Uterus (tissue), 3 donors: ENCODE measurements at regions not wholly inside any gene's neighbourhood (a gene's known extent, or its start where the extent isn't known, plus 50 kb on each side); places are given as distances from the start of the nearest gene placed in this dataset.
"Not testable (repeated sequence)": the region's sequence is repeated elsewhere in the genome, so short reads cannot be mapped to it uniquely, and the experiment has no call there.

Experiments used
- DNase-seq, 2 donors: peaks; one replicate each; pipeline ENCODE4 v3.0.0-alpha.2; 2019 to 2020
- H3K27ac ChIP-seq, 2 donors: fragments of 200-600 bp; sonication (generic); 1 replicate in 1 of 2; 2 replicates in 1 of 2; pipeline ENCODE4 v1.5.1; 2016 to 2018
- H3K27me3 ChIP-seq, 2 donors: fragments of 200-600 bp; sonication (generic); one replicate each; pipeline ENCODE4 v1.5.1; 2018 to 2019; ENCODE audit warnings: control low read depth in 1 of 2
- H3K36me3 ChIP-seq, 2 donors: fragments of 200-600 bp; sonication (generic); one replicate each; pipeline ENCODE4 v1.5.1; 2019; ENCODE audit warnings: control low read depth in 1 of 2
- H3K4me1 ChIP-seq, 2 donors: fragments of 200-600 bp; sonication (generic); one replicate each; pipeline ENCODE4 v1.5.1; 2018 to 2019; ENCODE audit warnings: control low read depth in 1 of 2
- H3K4me3 ChIP-seq, 2 donors: fragments of 200-600 bp; sonication (generic); 1 replicate in 1 of 2; 2 replicates in 1 of 2; pipeline ENCODE4 v1.5.1; 2018 to 2019; ENCODE audit warnings: mild to moderate bottlenecking in 1 of 2
- H3K9me3 ChIP-seq, 2 donors: fragments of 200-600 bp; sonication (generic); one replicate each; pipeline ENCODE4 v1.5.1; 2019; ENCODE audit warnings: control low read depth in 1 of 2
- POLR2A ChIP-seq, 2 donors: fragments of 450-650 bp; IDR thresholded peaks; one replicate each; pipeline ENCODE4 v1.6.1; 2016; ENCODE audit warnings: antibody characterized with exemption in 2 of 2, mild to moderate bottlenecking in 1 of 2, moderate library complexity in 1 of 2
- intact Hi-C: fragments of 100-400 bp; cut with DNase I; formaldehyde crosslinking; loops from one replicate; pipeline ENCODE4 v1.15.1; 2023; ENCODE audit warnings: low total_unique reads
- TF ChIP-seq, protein P1 (sequence below), 4 experiments: fragments of 200-600 bp in 2 of 4; fragments of 450-650 bp in 2 of 4; sonication (generic) in 2 of 4; IDR thresholded peaks; one replicate each; pipeline ENCODE4 v1.5.1; 2016 to 2019; ENCODE audit warnings: antibody characterized with exemption in 4 of 4, mild to moderate bottlenecking in 2 of 4, moderate library complexity in 1 of 4
- donor health status: DM: yes; HTN: yes; CAD: no.

DNA sequence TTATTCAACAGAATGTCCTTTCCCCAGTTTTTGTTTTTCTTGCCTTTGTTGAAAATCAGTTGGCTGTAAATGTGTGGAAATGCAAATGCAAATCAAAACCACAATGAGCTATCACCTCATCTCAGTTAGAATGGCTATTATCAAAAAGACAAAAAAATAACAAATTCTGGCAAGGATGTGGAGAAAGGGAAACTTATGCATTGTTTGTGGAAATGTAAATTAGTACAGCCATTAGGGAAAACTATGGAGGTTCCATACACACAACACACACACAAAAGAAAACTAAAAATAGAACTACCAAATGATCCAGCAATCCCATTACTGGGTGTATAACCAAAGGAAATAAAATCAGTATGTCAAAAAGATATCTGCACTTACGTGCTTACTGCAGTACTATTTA lies 518.8 kb upstream of the ATXN7L3B start:
- H3K36me3 ChIP-seq: no peaks in the 10 kb centered on the region
- no peak for TF ChIP-seq POLR2A (IDR thresholded peaks at IDR 0.05)
- TF ChIP-seq, protein P1, sequence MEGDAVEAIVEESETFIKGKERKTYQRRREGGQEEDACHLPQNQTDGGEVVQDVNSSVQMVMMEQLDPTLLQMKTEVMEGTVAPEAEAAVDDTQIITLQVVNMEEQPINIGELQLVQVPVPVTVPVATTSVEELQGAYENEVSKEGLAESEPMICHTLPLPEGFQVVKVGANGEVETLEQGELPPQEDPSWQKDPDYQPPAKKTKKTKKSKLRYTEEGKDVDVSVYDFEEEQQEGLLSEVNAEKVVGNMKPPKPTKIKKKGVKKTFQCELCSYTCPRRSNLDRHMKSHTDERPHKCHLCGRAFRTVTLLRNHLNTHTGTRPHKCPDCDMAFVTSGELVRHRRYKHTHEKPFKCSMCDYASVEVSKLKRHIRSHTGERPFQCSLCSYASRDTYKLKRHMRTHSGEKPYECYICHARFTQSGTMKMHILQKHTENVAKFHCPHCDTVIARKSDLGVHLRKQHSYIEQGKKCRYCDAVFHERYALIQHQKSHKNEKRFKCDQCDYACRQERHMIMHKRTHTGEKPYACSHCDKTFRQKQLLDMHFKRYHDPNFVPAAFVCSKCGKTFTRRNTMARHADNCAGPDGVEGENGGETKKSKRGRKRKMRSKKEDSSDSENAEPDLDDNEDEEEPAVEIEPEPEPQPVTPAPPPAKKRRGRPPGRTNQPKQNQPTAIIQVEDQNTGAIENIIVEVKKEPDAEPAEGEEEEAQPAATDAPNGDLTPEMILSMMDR (IDR thresholded peaks at IDR 0.05): no peak

GRCh38 chr12:74021937-74022336 lies 515.7 kb upstream of the ATXN7L3B start:
- Histone ChIP-seq H3K36me3 (no peaks in the 10 kb centered on the region), H3K9me3 (no peaks in the 10 kb centered on the region), H3K27ac (no peak overlapping the region), H3K4me1 (no peaks in the 10 kb centered on the region), H3K4me3 (no peak overlapping the region), H3K27me3 (no peaks in the 10 kb centered on the region)
- intact Hi-C loops: no loop called here
- no peak for DNase-seq
- TF ChIP-seq, protein P1 (IDR thresholded peaks at IDR 0.05): no peak
- TF ChIP-seq POLR2A (IDR thresholded peaks at IDR 0.05): no peak

More for the DNA sequence above, 518.8 kb upstream of the ATXN7L3B start:
- H3K9me3 ChIP-seq: no peaks in the 10 kb centered on the region
- no peak overlapping the region for H3K27ac ChIP-seq
- no peaks in the 10 kb centered on the region for H3K27me3 ChIP-seq
- no peaks in the 10 kb centered on the region for H3K4me1 ChIP-seq
- no peak overlapping the region for H3K4me3 ChIP-seq
- intact Hi-C loops: no loop called here
- DNase-seq: no peak

- TF ChIP-seq, protein P1 (IDR thresholded peaks at IDR 0.05): no peak
- TF ChIP-seq POLR2A (IDR thresholded peaks at IDR 0.05): no peak
- intact Hi-C loops: no loop called here
- H3K4me1 ChIP-seq: no peaks in the 10 kb centered on the region
- no peak overlapping the region for H3K4me3 ChIP-seq
- no peak for DNase-seq
- H3K9me3 ChIP-seq: no peaks in the 10 kb centered on the region
- no peaks in the 10 kb centered on the region for H3K27me3 ChIP-seq
- H3K27ac ChIP-seq: no peak overlapping the region
- no peaks in the 10 kb centered on the region for H3K36me3 ChIP-seq
Measured at GRCh38 chr12:74031045-74031444, 506.6 kb upstream of the ATXN7L3B start.

DNA sequence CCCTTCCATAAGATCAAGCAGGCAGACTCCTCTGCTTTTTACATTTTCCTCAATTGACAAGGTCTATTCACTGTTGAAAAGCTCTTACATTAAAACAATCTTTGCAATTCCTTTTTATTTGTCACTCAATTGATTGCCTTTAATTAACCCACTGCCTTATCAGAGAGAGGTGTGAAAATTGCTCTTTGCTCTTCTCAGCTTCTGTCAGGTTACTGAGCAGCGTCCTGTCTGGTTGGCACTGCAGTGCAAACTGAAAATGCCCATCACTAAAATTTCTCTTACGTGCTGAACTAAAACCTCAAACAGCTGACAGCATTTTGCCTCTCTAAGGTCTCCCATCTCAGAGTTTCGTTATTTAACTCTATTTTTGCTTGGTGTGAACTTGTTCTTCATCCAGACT lies 504.1 kb upstream of the ATXN7L3B start:
- intact Hi-C loops: no loop called here
- Histone ChIP-seq H3K4me3 (no peak overlapping the region), H3K36me3 (no peaks in the 10 kb centered on the region), H3K4me1 (no peaks in the 10 kb centered on the region), H3K27ac (no peak overlapping the region), H3K9me3 (no peaks in the 10 kb centered on the region), H3K27me3 (no peaks in the 10 kb centered on the region)
- TF ChIP-seq POLR2A (IDR thresholded peaks at IDR 0.05): no peak
- TF ChIP-seq, protein P1 (IDR thresholded peaks at IDR 0.05): no peak
- no peak for DNase-seq

- H3K36me3 ChIP-seq: not testable (repeated sequence)
Measured at GRCh38 chr12:74039138-74039537, 498.5 kb upstream of the ATXN7L3B start.

GRCh38 chr12:74043343-74043742 lies 494.3 kb upstream of the ATXN7L3B start:
- Histone ChIP-seq H3K36me3 (no peaks in the 10 kb centered on the region), H3K9me3 (no peaks in the 10 kb centered on the region), H3K27ac (no peak overlapping the region), H3K27me3 (no peaks in the 10 kb centered on the region), H3K4me3 (no peak overlapping the region), H3K4me1 (no peaks in the 10 kb centered on the region)
- intact Hi-C loops: no loop called here
- no peak for DNase-seq
- no peak for TF ChIP-seq POLR2A (IDR thresholded peaks at IDR 0.05)

More at GRCh38 chr12:74039138-74039537, 498.5 kb upstream of the ATXN7L3B start:
- H3K27ac ChIP-seq, H3K9me3 ChIP-seq, H3K27me3 ChIP-seq, H3K4me1 ChIP-seq, intact Hi-C loops, H3K4me3 ChIP-seq, DNase-seq: not testable (repeated sequence)
